ENCODE measurements at regions not wholly inside any gene's neighbourhood (a gene's known extent, or its start where the extent isn't known, plus 50 kb on each side); places are given as distances from the start of the nearest gene placed in this dataset.
"Not testable (repeated sequence)": the region's sequence is repeated elsewhere in the genome, so short reads cannot be mapped to it uniquely, and the experiment has no call there.

GRCh38 chr5:1959231-1959630, 76.5 kb upstream of the IRX4 start:
- intact Hi-C loops (cut with DNase I) = no loop called here
- no peak for DNase-seq

- intact Hi-C loops (cut with DNase I) = no loop called here
- DNase-seq = no peak
Observed at GRCh38 chr5:1958211-1959010, 75.7 kb upstream of the IRX4 start.

- DNase-seq = no peak
- intact Hi-C loops (cut with DNase I) = no loop called here
Observed at GRCh38 chr5:1955586-1955985, 72.9 kb upstream of the IRX4 start.

GRCh38 chr5:1953710-1954109, 71.0 kb upstream of the IRX4 start:
- DNase-seq = peak in 1 of 42 donors; percentile 0
- intact Hi-C loops (cut with DNase I) = not testable (repeated sequence)

- DNase-seq = no peak
- intact Hi-C loops (cut with DNase I) = no loop called here
Observed at GRCh38 chr5:1952444-1953099, 69.8 kb upstream of the IRX4 start.

GRCh38 chr5:1952021-1952420, 69.3 kb upstream of the IRX4 start:
- intact Hi-C loops (cut with DNase I) = no loop called here
- no peak for DNase-seq

- peak in 1 of 42 donors; percentile 13 for DNase-seq
Observed at GRCh38 chr5:1951165-1951816, 68.6 kb upstream of the IRX4 start.

GRCh38 chr5:1950708-1951103, 68.0 kb upstream of the IRX4 start:
- intact Hi-C loops (cut with DNase I) = no loop called here

More at GRCh38 chr5:1951165-1951816, 68.6 kb upstream of the IRX4 start:
- intact Hi-C loops (cut with DNase I) = no loop called here

GRCh38 chr5:1950096-1950707, 67.5 kb upstream of the IRX4 start:
- peak in 1 of 42 donors; percentile 20 for DNase-seq
- intact Hi-C loops (cut with DNase I) = no loop called here

More at GRCh38 chr5:1950708-1951103, 68.0 kb upstream of the IRX4 start:
- DNase-seq = no peak

- intact Hi-C loops (cut with DNase I) = no loop called here
Observed at GRCh38 chr5:1949253-1949652, 66.5 kb upstream of the IRX4 start.

GRCh38 chr5:1948663-1949191, 66.0 kb upstream of the IRX4 start:
- intact Hi-C loops (cut with DNase I) = no loop called here
- peak in 1 of 42 donors; percentile 19 for DNase-seq

More at GRCh38 chr5:1949253-1949652, 66.5 kb upstream of the IRX4 start:
- peak in 1 of 42 donors; percentile 13 for DNase-seq

- intact Hi-C loops (cut with DNase I) = no loop called here
- DNase-seq = no peak
Observed at GRCh38 chr5:1948111-1948510, 65.4 kb upstream of the IRX4 start.

- peak in 1 of 42 donors; percentile 23 for DNase-seq
- intact Hi-C loops (cut with DNase I) = no loop called here
Observed at GRCh38 chr5:1946776-1947175, 64.1 kb upstream of the IRX4 start.

GRCh38 chr5:1946122-1946677, 63.5 kb upstream of the IRX4 start:
- intact Hi-C loops (cut with DNase I) = no loop called here
- DNase-seq = peak in 1 of 42 donors; percentile 8

- peak in 1 of 42 donors; percentile 12 for DNase-seq
- intact Hi-C loops (cut with DNase I) = no loop called here
Observed at GRCh38 chr5:1945606-1946005, 62.9 kb upstream of the IRX4 start.

- no peak for DNase-seq
- intact Hi-C loops (cut with DNase I) = no loop called here
Observed at GRCh38 chr5:1944408-1944807, 61.7 kb upstream of the IRX4 start.

- intact Hi-C loops (cut with DNase I) = no loop called here
- DNase-seq = no peak
Observed at GRCh38 chr5:1943481-1943880, 60.8 kb upstream of the IRX4 start.

GRCh38 chr5:1942630-1943029, 59.9 kb upstream of the IRX4 start:
- no peak for DNase-seq
- intact Hi-C loops (cut with DNase I) = no loop called here

GRCh38 chr5:1942158-1942557, 59.4 kb upstream of the IRX4 start:
- intact Hi-C loops (cut with DNase I) = no loop called here
- peak in 1 of 42 donors; percentile 12 for DNase-seq

Measured in head of caudate nucleus (tissue), 42 donors.